ENCODE measurements at regions not wholly inside any gene's neighbourhood (a gene's known extent, or its start where the extent isn't known, plus 50 kb on each side); places are given as distances from the start of the nearest gene placed in this dataset.

DNA sequence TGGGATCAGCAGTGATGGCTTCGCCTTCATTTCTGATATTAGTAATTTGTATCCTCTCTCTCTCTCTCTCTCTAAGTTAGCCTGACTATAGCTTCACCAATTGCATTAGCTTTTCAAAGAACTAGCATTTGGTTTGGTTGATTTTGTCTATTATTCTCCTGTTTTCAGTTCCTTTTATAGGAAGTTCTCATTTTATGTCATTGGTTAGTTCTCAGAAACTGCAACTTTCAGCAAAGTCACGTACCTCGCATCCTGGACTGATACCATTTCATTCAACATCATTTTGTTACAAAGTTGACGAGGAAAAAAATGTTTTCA, 450.8 kb downstream of the EIPR1 start:
- Histone ChIP-seq H2AFZ (ENCODE audit: low read depth) (no peak overlapping the region), H3F3A (replicated peaks; ENCODE audit: insufficient read depth) (no peaks in the 10 kb centered on the region), H3K79me2 (ENCODE audit: insufficient read depth) (no peaks in the 10 kb centered on the region), H4K20me1 (ENCODE audit: insufficient read depth) (no peaks in the 10 kb centered on the region), H3K4me1 (ENCODE audit: control insufficient read depth in 1 of 2, insufficient read depth in 2 of 2, low read depth in 1 of 2, low read length in 1 of 2) (no peaks in the 10 kb centered on the region; a peak in 1 of 4 replicates), H3K27ac (ENCODE audit: low read depth in 2 of 2, low read length in 1 of 2) (no peak overlapping the region), H3K4me3 (ENCODE audit: low read depth in 2 of 2, low read length in 1 of 2) (no peak overlapping the region), H3K9me3 (peaks cover 19% of the 10 kb centered on the region), H3K36me3 (replicated peaks in 1 of 2; ENCODE audit: control insufficient read depth in 1 of 2, insufficient read depth in 2 of 2, low read length in 1 of 2) (no peaks in the 10 kb centered on the region), H3K27me3 (ENCODE audit: insufficient read depth) (no peaks in the 10 kb centered on the region), H3K4me2 (no peak overlapping the region), H3K9ac (no peak overlapping the region), H3K9me2 (no peaks in the 10 kb centered on the region; the same call in 1 of the 2 replicates)
- no peak for DNase-seq
- TF ChIP-seq SMC3 (IDR thresholded peaks at IDR 0.05; ENCODE audit: low read depth, low read length) (no peak), RFX5 (IDR thresholded peaks at IDR 0.05; ENCODE audit: low read length) (no peak), NRF1 (IDR thresholded peaks at IDR 0.05; ENCODE audit: low read depth, low read length) (no peak), SIN3A (IDR thresholded peaks at IDR 0.05; ENCODE audit: borderline replicate concordance, low read depth, low read length) (no peak), RXRA (IDR thresholded peaks at IDR 0.05; ENCODE audit: borderline replicate concordance, low read depth) (no peak), NFIC (IDR thresholded peaks at IDR 0.05; ENCODE audit: borderline replicate concordance) (no peak), JUND (IDR thresholded peaks at IDR 0.05) (no peak), GATA2 (CRISPR knock-in tag; IDR thresholded peaks at IDR 0.05) (no peak), RCOR1 (IDR thresholded peaks at IDR 0.05; ENCODE audit: low read length) (no peak), MXI1 (IDR thresholded peaks at IDR 0.05; ENCODE audit: low read depth, low read length) (no peak), POLR2AphosphoS5 (IDR thresholded peaks at IDR 0.05; ENCODE audit: low read depth, low read length) (no peak)
- TF ChIP-seq, protein P1, sequence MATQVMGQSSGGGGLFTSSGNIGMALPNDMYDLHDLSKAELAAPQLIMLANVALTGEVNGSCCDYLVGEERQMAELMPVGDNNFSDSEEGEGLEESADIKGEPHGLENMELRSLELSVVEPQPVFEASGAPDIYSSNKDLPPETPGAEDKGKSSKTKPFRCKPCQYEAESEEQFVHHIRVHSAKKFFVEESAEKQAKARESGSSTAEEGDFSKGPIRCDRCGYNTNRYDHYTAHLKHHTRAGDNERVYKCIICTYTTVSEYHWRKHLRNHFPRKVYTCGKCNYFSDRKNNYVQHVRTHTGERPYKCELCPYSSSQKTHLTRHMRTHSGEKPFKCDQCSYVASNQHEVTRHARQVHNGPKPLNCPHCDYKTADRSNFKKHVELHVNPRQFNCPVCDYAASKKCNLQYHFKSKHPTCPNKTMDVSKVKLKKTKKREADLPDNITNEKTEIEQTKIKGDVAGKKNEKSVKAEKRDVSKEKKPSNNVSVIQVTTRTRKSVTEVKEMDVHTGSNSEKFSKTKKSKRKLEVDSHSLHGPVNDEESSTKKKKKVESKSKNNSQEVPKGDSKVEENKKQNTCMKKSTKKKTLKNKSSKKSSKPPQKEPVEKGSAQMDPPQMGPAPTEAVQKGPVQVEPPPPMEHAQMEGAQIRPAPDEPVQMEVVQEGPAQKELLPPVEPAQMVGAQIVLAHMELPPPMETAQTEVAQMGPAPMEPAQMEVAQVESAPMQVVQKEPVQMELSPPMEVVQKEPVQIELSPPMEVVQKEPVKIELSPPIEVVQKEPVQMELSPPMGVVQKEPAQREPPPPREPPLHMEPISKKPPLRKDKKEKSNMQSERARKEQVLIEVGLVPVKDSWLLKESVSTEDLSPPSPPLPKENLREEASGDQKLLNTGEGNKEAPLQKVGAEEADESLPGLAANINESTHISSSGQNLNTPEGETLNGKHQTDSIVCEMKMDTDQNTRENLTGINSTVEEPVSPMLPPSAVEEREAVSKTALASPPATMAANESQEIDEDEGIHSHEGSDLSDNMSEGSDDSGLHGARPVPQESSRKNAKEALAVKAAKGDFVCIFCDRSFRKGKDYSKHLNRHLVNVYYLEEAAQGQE (IDR thresholded peaks at IDR 0.05; ENCODE audit: low read depth, low read length), result no peak
- TF ChIP-seq, protein P2, sequence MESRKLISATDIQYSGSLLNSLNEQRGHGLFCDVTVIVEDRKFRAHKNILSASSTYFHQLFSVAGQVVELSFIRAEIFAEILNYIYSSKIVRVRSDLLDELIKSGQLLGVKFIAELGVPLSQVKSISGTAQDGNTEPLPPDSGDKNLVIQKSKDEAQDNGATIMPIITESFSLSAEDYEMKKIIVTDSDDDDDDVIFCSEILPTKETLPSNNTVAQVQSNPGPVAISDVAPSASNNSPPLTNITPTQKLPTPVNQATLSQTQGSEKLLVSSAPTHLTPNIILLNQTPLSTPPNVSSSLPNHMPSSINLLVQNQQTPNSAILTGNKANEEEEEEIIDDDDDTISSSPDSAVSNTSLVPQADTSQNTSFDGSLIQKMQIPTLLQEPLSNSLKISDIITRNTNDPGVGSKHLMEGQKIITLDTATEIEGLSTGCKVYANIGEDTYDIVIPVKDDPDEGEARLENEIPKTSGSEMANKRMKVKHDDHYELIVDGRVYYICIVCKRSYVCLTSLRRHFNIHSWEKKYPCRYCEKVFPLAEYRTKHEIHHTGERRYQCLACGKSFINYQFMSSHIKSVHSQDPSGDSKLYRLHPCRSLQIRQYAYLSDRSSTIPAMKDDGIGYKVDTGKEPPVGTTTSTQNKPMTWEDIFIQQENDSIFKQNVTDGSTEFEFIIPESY (IDR thresholded peaks at IDR 0.05; ENCODE audit: borderline replicate concordance, low read depth), result no peak
- TF ChIP-seq, protein P3, sequence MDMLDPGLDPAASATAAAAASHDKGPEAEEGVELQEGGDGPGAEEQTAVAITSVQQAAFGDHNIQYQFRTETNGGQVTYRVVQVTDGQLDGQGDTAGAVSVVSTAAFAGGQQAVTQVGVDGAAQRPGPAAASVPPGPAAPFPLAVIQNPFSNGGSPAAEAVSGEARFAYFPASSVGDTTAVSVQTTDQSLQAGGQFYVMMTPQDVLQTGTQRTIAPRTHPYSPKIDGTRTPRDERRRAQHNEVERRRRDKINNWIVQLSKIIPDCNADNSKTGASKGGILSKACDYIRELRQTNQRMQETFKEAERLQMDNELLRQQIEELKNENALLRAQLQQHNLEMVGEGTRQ (IDR thresholded peaks at IDR 0.05; ENCODE audit: borderline replicate concordance, low read depth, low read length), result no peak
- TF ChIP-seq, protein P4, sequence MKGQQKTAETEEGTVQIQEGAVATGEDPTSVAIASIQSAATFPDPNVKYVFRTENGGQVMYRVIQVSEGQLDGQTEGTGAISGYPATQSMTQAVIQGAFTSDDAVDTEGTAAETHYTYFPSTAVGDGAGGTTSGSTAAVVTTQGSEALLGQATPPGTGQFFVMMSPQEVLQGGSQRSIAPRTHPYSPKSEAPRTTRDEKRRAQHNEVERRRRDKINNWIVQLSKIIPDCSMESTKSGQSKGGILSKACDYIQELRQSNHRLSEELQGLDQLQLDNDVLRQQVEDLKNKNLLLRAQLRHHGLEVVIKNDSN (IDR thresholded peaks at IDR 0.05; ENCODE audit: borderline replicate concordance, low read depth), result no peak
- TF ChIP-seq, protein P5, sequence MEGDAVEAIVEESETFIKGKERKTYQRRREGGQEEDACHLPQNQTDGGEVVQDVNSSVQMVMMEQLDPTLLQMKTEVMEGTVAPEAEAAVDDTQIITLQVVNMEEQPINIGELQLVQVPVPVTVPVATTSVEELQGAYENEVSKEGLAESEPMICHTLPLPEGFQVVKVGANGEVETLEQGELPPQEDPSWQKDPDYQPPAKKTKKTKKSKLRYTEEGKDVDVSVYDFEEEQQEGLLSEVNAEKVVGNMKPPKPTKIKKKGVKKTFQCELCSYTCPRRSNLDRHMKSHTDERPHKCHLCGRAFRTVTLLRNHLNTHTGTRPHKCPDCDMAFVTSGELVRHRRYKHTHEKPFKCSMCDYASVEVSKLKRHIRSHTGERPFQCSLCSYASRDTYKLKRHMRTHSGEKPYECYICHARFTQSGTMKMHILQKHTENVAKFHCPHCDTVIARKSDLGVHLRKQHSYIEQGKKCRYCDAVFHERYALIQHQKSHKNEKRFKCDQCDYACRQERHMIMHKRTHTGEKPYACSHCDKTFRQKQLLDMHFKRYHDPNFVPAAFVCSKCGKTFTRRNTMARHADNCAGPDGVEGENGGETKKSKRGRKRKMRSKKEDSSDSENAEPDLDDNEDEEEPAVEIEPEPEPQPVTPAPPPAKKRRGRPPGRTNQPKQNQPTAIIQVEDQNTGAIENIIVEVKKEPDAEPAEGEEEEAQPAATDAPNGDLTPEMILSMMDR (IDR thresholded peaks at IDR 0.05), result no peak
- POLR2A ChIA-PET, result no interaction called here
- CTCF ChIA-PET, result interaction anchor here (1.1 to 1.6 kb wide), 3 partner anchors 12 to 737 kb away, joined by 3 to 5 read pairs (median 3); no protein-coding TSS in a partner anchor
- WGBS (ENCODE audit: low lambda C conversion rate), result 19% methylated on average over 4 of the region's 4 CpGs
